Loucy (cell line): ENCODE measurements at regions not wholly inside any gene's neighbourhood (a gene's known extent, or its start where the extent isn't known, plus 50 kb on each side); places are given as distances from the start of the nearest gene placed in this dataset.

Source experiments
- H2AFZ ChIP-seq: fragments of 200-600 bp; sonication (generic); 2 replicates; pipeline ENCODE4 v1.6.0; 2016; ENCODE audit warnings: antibody characterized with exemption, mild to moderate bottlenecking, low read length, moderate library complexity
- H3F3A ChIP-seq: fragments of 200-600 bp; 2 replicates; pipeline ENCODE4 v1.6.0; 2016; ENCODE audit warnings: antibody characterized with exemption, low read depth, mild to moderate bottlenecking
- H3K27me3 ChIP-seq: fragments of 200-600 bp; sonication (generic); 2 replicates; pipeline ENCODE4 v1.6.1; 2014; ENCODE audit warnings: low read length, mild to moderate bottlenecking; ENCODE audit not compliant: insufficient read depth, poor library complexity, severe bottlenecking
- H3K36me3 ChIP-seq: fragments of 200-600 bp; sonication (generic); 2 replicates; pipeline ENCODE4 v1.6.1; 2016; ENCODE audit warnings: low read length; ENCODE audit not compliant: insufficient read depth
- H3K4me1 ChIP-seq: fragments of 200-600 bp; sonication (generic); 2 replicates; pipeline ENCODE4 v1.5.1; 2014; ENCODE audit warnings: low read length, mild to moderate bottlenecking; ENCODE audit not compliant: insufficient read depth, poor library complexity, severe bottlenecking
- H3K4me2 ChIP-seq: fragments of 200-600 bp; sonication (generic); 2 replicates; pipeline ENCODE4 v1.6.0; 2014; ENCODE audit warnings: antibody characterized with exemption, low read length, low read depth, mild to moderate bottlenecking; ENCODE audit not compliant: poor library complexity, severe bottlenecking
- H3K4me3 ChIP-seq: fragments of 200-600 bp; sonication (generic); 2 replicates; pipeline ENCODE4 v1.5.1; 2014; ENCODE audit warnings: low read length, mild to moderate bottlenecking, mixed read lengths; ENCODE audit not compliant: poor library complexity, severe bottlenecking
- H3K79me2 ChIP-seq: fragments of 200-600 bp; sonication (generic); 2 replicates; pipeline ENCODE4 v1.6.1; 2014; ENCODE audit warnings: low read length; ENCODE audit not compliant: insufficient read depth
- H3K9ac ChIP-seq: fragments of 200-600 bp; sonication (generic); 2 replicates; pipeline ENCODE4 v1.6.0; 2014; ENCODE audit warnings: mild to moderate bottlenecking, low read depth, low read length, moderate library complexity; ENCODE audit not compliant: poor library complexity, severe bottlenecking
- H3K9me2 ChIP-seq: fragments of 200-600 bp; sonication (generic); replicated peaks from 2 replicates; pipeline ENCODE4 v1.6.1; 2016; ENCODE audit warnings: low read depth, low read length, mixed read lengths
- H3K9me3 ChIP-seq: fragments of 200-600 bp; sonication (generic); 2 replicates; pipeline ENCODE4 v1.6.1; 2014; ENCODE audit warnings: mild to moderate bottlenecking, antibody characterized with exemption, low read length, low read depth; ENCODE audit not compliant: insufficient read depth
- H4K20me1 ChIP-seq: fragments of 200-600 bp; sonication (generic); 2 replicates; pipeline ENCODE4 v1.6.0; 2014; ENCODE audit warnings: antibody characterized with exemption, low read length, mild to moderate bottlenecking; ENCODE audit not compliant: insufficient read depth, poor library complexity, severe bottlenecking
- EZH2phosphoT487 ChIP-seq: fragments of 200-600 bp; IDR thresholded peaks from 2 replicates; pipeline ENCODE4 v1.6.1; 2018; ENCODE audit warnings: antibody characterized with exemption, mild to moderate bottlenecking, moderate library complexity, borderline replicate concordance
- TF ChIP-seq, protein P1 (sequence below): fragments of 200-600 bp; sonication (generic); conservative IDR thresholded peaks from 2 replicates; pipeline ENCODE4 v1.5.1; 2014; ENCODE audit warnings: mild to moderate bottlenecking, antibody characterized with exemption, low read length

GRCh38 chr15:53106505-53107286 is 316.6 kb upstream of the ONECUT1 start:
- TF ChIP-seq, protein P1, sequence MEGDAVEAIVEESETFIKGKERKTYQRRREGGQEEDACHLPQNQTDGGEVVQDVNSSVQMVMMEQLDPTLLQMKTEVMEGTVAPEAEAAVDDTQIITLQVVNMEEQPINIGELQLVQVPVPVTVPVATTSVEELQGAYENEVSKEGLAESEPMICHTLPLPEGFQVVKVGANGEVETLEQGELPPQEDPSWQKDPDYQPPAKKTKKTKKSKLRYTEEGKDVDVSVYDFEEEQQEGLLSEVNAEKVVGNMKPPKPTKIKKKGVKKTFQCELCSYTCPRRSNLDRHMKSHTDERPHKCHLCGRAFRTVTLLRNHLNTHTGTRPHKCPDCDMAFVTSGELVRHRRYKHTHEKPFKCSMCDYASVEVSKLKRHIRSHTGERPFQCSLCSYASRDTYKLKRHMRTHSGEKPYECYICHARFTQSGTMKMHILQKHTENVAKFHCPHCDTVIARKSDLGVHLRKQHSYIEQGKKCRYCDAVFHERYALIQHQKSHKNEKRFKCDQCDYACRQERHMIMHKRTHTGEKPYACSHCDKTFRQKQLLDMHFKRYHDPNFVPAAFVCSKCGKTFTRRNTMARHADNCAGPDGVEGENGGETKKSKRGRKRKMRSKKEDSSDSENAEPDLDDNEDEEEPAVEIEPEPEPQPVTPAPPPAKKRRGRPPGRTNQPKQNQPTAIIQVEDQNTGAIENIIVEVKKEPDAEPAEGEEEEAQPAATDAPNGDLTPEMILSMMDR = no peak
- no peak for TF ChIP-seq EZH2phosphoT487
- Histone ChIP-seq H3K9me3 (no peaks in the 10 kb centered on the region), H3F3A (no peaks in the 10 kb centered on the region), H3K4me2 (no peak overlapping the region), H3K27me3 (no peaks in the 10 kb centered on the region), H3K9ac (no peak overlapping the region), H3K4me1 (no peaks in the 10 kb centered on the region), H4K20me1 (no peaks in the 10 kb centered on the region), H3K9me2 (no peaks in the 10 kb centered on the region), H3K36me3 (no peaks in the 10 kb centered on the region), H2AFZ (no peak overlapping the region), H3K79me2 (no peaks in the 10 kb centered on the region), H3K4me3 (no peak overlapping the region)

DNA sequence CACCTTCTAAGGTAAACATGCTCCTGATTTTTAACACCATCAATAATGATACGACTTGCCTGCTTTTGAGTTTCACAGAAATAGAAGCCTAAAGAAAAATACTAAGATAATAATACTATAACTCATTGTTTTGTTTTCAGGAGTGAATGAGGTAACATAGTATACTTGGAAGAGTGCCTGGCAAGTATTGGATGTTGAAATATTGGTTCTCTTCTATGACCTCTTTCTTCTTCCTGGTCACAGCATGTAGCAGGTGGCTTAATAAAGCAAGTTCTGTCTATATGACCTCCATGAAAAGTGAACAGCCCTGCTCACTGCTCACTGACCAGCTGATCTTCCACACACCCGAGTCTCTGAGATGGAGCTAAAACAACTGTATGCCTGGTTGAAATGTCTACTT is 312.3 kb upstream of the ONECUT1 start:
- no peak overlapping the region for H3K9ac ChIP-seq
- H3K9me3 ChIP-seq = no peaks in the 10 kb centered on the region
- no peaks in the 10 kb centered on the region for H3K36me3 ChIP-seq
- TF ChIP-seq EZH2phosphoT487 = no peak
- TF ChIP-seq, protein P1 = no peak
- no peaks in the 10 kb centered on the region for H3K4me1 ChIP-seq
- H3K4me2 ChIP-seq = no peak overlapping the region
- no peaks in the 10 kb centered on the region for H3K79me2 ChIP-seq
- H3F3A ChIP-seq = no peaks in the 10 kb centered on the region
- H2AFZ ChIP-seq = no peak overlapping the region
- H3K9me2 ChIP-seq = no peaks in the 10 kb centered on the region; the same call in 1 of the 2 replicates
- H3K4me3 ChIP-seq = no peak overlapping the region
- no peaks in the 10 kb centered on the region for H3K27me3 ChIP-seq
- no peaks in the 10 kb centered on the region for H4K20me1 ChIP-seq

- Histone ChIP-seq H3K9me2 (no peaks in the 10 kb centered on the region), H3K9ac (no peak overlapping the region), H3F3A (no peaks in the 10 kb centered on the region), H3K36me3 (no peaks in the 10 kb centered on the region), H3K27me3 (no peaks in the 10 kb centered on the region), H3K79me2 (no peaks in the 10 kb centered on the region), H3K4me3 (no peak overlapping the region), H3K9me3 (no peaks in the 10 kb centered on the region), H4K20me1 (no peaks in the 10 kb centered on the region), H2AFZ (no peak overlapping the region), H3K4me2 (no peak overlapping the region), H3K4me1 (no peaks in the 10 kb centered on the region)
- TF ChIP-seq, protein P1 = no peak
- no peak for TF ChIP-seq EZH2phosphoT487
Measured at GRCh38 chr15:53080484-53080883, 290.3 kb upstream of the ONECUT1 start.
